Medulla oblongata (tissue), 1 donor: ENCODE measurements at regions not wholly inside any gene's neighbourhood (a gene's known extent, or its start where the extent isn't known, plus 50 kb on each side); places are given as distances from the start of the nearest gene placed in this dataset.
A peak's percentile ranks its signal among the peaks of the same experiment; 100 is the strongest.
"Not testable (repeated sequence)": the region's sequence is repeated elsewhere in the genome, so short reads cannot be mapped to it uniquely, and the experiment has no call there.

Experiments
- DNase-seq: peaks from one replicate; pipeline ENCODE4 v3.0.0-alpha.2; 2015; ENCODE audit errors: extremely low spot score

GRCh38 chr12:84397263-84397662, 515.3 kb downstream of the SLC6A15 start:
- DNase-seq, result peak; percentile 4

DNA sequence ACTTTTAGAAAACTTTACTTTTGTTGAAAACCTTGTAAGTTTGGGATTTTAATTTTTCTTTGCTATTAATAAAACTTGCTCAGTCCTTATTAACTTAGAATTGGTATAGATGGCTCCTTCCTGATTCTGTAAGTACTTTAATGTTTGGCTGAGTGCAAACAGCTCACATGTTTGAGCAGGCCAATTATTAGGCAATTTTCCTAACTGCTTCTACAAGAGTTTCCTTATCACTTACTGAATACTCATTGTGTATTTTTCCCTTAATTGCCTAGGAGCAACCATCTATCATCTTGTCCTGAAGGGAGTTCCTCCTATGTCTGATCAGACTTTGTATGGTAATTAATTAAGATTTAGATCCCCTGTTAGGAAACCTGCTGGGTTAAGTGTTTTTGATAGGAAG, 521.4 kb downstream of the SLC6A15 start:
- not testable (repeated sequence) for DNase-seq

DNA sequence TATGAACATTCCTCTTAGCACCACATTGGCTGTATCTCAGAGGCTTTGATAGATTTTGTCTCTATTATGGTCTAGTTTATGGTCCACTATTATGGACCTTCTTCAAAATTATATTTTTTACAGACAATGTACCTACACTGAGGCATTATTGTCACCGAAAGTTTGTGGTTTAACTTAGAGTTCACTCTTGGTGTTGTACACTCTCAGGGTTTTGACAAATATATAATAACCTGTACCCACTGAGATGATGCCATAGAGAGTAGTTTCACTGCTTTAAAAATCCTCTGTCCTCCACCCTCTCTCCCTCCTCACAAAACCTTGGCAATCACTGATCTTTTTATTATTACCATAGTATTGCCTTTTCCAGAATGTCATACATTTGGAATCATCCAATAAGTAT, 528.2 kb downstream of the SLC6A15 start:
- DNase-seq, result no peak

- DNase-seq, result not testable (repeated sequence)
Measured at GRCh38 chr12:84382486-84382885, 530.1 kb downstream of the SLC6A15 start.

GRCh38 chr12:84376320-84376719, 536.3 kb downstream of the SLC6A15 start:
- DNase-seq, result no peak

DNA sequence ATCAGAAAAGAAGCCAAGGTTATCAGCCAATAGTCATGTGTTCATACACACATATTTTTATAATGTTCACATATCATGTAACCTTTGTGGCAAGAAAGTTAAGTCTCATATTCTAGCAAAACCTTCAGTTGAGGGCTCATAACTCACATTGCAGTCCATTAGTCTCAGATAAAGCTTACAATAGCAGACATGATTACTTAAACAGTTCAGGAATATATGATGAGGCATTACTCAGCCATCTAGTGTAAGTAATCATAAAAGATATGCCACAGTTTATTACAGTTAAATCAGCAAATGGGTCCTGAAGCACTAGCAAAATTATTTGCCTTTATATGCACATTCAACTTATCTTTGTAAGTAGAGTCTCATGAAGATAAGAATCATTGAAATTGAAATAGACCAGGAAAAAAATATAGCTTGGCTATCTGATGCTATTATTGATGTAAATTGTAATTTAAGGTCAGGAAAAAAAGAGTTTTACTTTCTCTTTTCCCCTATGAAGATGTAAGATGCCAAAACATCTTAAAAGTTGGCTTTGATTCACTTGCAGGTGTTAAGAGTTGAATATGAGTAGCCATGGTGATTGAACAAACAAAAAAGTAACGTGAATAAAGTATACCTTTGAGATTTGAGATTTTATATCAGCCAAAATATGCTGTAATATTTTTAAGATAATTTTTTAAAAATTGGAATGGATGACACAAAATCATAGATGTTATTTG, 537.0 kb downstream of the SLC6A15 start:
- no peak for DNase-seq

GRCh38 chr12:84362552-84362897, 550.1 kb downstream of the SLC6A15 start:
- no peak for DNase-seq

GRCh38 chr12:84361651-84362551, 550.7 kb downstream of the SLC6A15 start:
- DNase-seq, result no peak

- DNase-seq, result no peak
Measured at GRCh38 chr12:84357314-84357713, 555.3 kb downstream of the SLC6A15 start.

DNA sequence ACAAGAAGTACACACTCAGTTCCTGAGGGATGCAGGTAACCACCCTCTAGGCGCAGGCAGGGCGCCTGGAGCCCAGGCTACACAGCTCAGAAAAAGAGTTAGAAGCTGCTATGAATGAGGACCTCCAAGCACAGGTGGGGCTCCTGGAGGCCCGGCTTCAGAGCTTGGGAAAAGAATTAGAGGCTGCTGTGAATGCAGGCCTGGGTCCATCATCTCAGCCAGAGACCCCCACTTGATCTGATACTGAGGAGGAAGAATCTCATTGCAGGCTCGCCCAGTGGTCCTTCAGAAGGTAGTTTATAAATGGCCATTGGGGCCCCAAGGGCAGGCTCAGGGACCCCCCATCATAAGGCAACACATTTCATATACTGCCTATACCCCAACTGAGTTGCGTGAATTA, 556.4 kb downstream of the SLC6A15 start:
- DNase-seq, result no peak

DNA sequence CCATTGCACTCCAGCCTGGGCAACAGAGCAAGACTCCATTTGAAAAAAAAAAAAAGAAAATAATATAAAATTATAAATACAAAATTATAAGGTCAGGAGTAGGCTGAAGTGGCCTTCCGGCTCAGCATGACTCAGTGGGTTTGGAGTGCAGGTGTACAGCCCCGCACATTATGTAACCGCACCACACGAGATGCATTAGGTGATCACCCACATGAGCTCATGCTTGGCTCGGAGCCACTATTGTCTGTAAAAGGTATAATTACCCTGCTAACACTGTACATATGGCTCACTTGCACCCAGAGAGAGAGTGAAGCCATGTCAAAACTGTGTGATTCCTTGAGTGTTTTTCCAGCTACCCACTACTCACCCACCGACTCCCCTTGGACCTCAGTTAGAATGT, 557.0 kb downstream of the SLC6A15 start:
- DNase-seq, result no peak

DNA sequence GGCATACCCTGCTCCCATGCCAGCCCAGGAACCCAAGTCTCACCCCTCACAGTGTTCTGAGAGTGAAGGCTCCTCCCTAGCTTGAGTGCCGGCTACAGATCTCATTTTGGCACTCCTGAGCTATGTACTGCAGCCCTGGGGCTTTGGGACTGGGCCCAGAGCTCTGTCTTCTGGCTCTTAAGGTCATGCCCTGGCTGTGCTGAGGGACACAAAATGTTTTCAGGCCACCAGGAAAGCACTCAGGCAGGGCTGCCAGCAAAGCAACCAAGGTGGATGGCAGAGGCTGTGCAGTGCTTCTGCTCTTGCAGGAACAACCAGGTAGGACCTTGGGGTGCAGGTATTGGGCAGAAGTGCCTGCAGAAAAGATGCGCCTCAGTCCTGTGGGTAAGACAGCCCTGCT, 564.0 kb downstream of the SLC6A15 start:
- no peak for DNase-seq

DNA sequence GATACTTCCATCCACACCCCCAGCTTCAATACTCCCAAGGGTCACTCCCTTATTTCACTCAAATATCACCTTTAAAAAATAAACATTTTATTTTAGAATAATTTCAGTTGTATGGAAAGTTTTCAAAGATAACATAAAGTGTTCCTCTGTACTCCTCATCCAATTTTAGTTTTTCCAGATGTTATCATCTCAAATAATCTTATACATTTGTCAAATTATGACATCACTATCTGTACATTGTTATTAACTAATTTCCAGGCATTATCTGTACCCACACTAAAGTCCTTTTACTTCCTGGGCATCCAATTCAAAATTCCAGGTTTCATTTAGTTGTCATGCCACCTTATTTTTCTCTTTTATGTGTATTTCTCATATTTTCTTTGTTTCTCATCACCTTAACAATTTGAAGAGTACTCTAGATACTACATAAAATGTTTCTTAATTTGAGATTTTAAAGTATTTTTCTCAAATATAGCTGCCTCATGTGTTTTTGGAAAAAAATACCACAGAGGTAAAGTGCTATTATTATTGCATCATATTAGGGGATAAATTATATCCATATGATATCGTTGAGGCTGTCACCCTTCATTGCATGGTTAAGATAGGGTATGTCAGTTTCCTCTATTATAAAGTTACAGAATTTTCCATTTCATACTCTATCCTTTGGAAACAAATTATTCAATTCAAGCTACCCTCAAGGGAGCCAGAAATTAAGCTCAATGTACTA, 571.0 kb downstream of the SLC6A15 start:
- no peak for DNase-seq

GRCh38 chr12:84336231-84336630, 576.4 kb downstream of the SLC6A15 start:
- no peak for DNase-seq

GRCh38 chr12:84329938-84330337, 582.7 kb downstream of the SLC6A15 start:
- DNase-seq, result no peak

DNA sequence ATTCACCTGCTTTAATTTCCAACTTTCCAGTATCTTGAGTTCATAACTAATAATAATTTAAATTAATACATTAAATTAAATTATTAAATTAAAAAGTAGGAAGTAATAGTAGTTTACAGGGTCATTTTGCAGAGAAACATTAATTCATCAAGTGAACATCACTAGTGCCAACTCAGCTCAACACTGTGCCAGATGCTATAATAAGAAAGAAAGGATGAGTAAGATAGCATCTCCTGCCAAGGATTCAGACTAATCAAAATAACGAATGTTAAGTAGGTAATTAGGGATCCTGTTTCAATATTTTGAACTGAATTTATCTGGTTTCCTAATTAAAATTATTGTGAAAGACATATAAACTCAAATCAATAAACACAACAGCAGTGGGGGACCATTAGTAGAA, 596.7 kb downstream of the SLC6A15 start:
- no peak for DNase-seq

GRCh38 chr12:84313323-84313675, 599.3 kb downstream of the SLC6A15 start:
- no peak for DNase-seq

DNA sequence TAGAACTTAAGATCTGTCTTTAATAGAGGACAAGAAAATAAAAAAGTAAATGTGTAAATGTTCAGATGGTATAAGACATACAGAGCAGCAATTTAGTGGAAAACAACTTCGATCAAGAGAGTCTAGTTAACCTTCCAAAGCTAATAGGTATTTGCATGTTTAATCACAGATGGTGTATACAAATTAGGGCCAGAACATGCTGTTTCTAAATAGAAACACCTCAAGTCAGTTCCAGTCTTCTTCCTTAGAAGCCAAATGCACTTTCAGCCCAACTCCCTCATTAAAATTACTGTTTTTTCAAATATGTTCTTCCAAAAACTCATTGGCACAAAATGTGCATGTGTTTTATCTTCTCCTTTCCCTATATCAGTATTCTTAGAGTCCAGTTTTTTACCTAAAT, 604.4 kb downstream of the SLC6A15 start:
- no peak for DNase-seq

DNA sequence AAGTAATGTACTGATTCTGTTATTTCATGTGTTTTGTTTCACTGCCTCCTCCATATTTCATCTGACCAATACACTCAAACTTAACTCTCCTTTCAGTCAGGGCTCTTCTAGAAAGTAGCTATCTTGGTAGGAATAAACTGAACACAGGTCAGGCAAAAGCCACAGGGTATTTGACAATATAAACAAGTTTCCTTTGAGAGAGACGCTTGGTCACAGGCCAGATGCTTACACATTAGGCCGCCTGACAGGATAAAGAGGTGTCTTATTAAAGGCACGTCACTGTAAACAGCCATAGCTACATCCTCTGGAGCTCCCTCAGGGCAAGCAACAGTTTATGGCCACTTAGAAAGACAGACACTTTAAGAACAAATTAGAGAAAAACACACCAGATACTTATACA, 607.5 kb downstream of the SLC6A15 start:
- DNase-seq, result no peak

- DNase-seq, result no peak
Measured at GRCh38 chr12:84294246-84294645, 618.4 kb downstream of the SLC6A15 start.

DNA sequence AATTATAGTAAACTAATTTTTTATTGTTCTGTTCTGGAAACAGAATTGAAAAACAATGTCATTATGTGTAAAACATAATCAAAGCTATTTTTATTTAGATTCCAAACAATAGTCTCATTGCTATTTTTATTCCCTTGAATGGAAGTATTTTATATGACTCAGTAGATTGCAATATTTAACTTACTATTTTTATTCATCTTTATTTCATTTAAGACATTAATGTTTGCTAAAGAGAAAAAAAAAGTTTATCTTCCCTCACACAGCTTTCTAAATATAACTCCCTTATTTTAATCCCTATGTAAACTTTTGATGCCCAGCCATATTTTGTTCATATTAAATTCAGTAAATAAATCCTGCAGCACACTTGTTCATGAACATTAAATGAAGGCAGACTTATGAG, 622.4 kb downstream of the SLC6A15 start:
- DNase-seq, result no peak

GRCh38 chr12:84277986-84278385, 634.6 kb downstream of the SLC6A15 start:
- no peak for DNase-seq

- DNase-seq, result no peak
Measured at GRCh38 chr12:84276215-84276614, 636.4 kb downstream of the SLC6A15 start.
